SK-N-SH (cell line): ENCODE measurements at regions not wholly inside any gene's neighbourhood (a gene's known extent, or its start where the extent isn't known, plus 50 kb on each side); places are given as distances from the start of the nearest gene placed in this dataset.

Source experiments
- CTCF ChIA-PET: fragments of 300-600, 350-600 bp; formaldehyde crosslinking; extraction: SDS; loops from one replicate; lab custom pipeline; 2021; lab: Yijun Ruan, JAX
- POLR2A ChIA-PET: fragments of 350-600 bp; sonication (Branson Sonifier 250); formaldehyde crosslinking; extraction: SDS; loops from one replicate; lab custom pipeline; 2020; ENCODE audit warnings: antibody characterized with exemption, inconsistent platforms; lab: Yijun Ruan, JAX
- DNase-seq: peaks from one replicate; pipeline ENCODE4 v3.0.0; 2012
- H2AFZ ChIP-seq: fragments of 200-600 bp; sonication (generic); 2 replicates; pipeline ENCODE4 v1.8.1; 2016; ENCODE audit warnings: antibody characterized with exemption, mild to moderate bottlenecking, low read depth
- H3F3A ChIP-seq: fragments of 200-600 bp; sonication (generic); replicated peaks from 2 replicates; pipeline ENCODE3; 2016; ENCODE audit warnings: antibody characterized with exemption, mild to moderate bottlenecking; ENCODE audit not compliant: insufficient read depth
- H3K27ac ChIP-seq, 2 experiments: fragments of 200-500 bp in 1 of 2; fragments of 200-600 bp in 1 of 2; sonication (Bioruptor generic) in 1 of 2; sonication (generic), shearing (Covaris generic) in 1 of 2; 2 replicates each; pipeline versions ENCODE4 v1.5.1 to v1.6.1; 2014 to 2016; ENCODE audit warnings: low read depth in 2 of 2, inconsistent platforms in 1 of 2, low read length in 1 of 2, mild to moderate bottlenecking in 1 of 2, mixed read lengths in 1 of 2
- H3K27me3 ChIP-seq: fragments of 200-600 bp; sonication (generic), shearing (Covaris generic); 2 replicates; pipeline ENCODE4 v1.6.1; 2016; ENCODE audit warnings: mixed run types; ENCODE audit not compliant: insufficient read depth
- H3K36me3 ChIP-seq, 2 experiments: fragments of 200-500 bp in 1 of 2; fragments of 200-600 bp in 1 of 2; sonication (Bioruptor generic) in 1 of 2; sonication (generic) in 1 of 2; replicated peaks in 1 of 2; 2 replicates each; pipeline versions ENCODE3 to v1.5.1; 2014 to 2016; ENCODE audit warnings: low read length in 1 of 2, mild to moderate bottlenecking in 1 of 2; ENCODE audit not compliant: insufficient read depth in 2 of 2, control insufficient read depth in 1 of 2
- H3K4me1 ChIP-seq, 2 experiments: fragments of 200-500 bp in 1 of 2; fragments of 200-600 bp in 1 of 2; sonication (Bioruptor generic) in 1 of 2; sonication (generic), shearing (Covaris generic) in 1 of 2; 2 replicates each; pipeline versions ENCODE4 v1.5.1 to v1.6.1; 2014 to 2016; ENCODE audit warnings: low read depth in 1 of 2, low read length in 1 of 2, mixed run types in 1 of 2; ENCODE audit not compliant: insufficient read depth in 2 of 2, control insufficient read depth in 1 of 2
- H3K4me2 ChIP-seq: fragments of 200-600 bp; sonication (generic), shearing (Covaris generic); 2 replicates; pipeline ENCODE4 v1.6.1; 2017; ENCODE audit warnings: mixed run types
- H3K4me3 ChIP-seq, 2 experiments: fragments of 200-500 bp in 1 of 2; fragments of 200-600 bp in 1 of 2; sonication (Bioruptor generic) in 1 of 2; sonication (generic), shearing (Covaris generic) in 1 of 2; 2 replicates each; pipeline versions ENCODE4 v1.5.1 to v1.8.1; 2014 to 2016; ENCODE audit warnings: low read depth in 2 of 2, inconsistent platforms in 1 of 2, low read length in 1 of 2, mild to moderate bottlenecking in 1 of 2, mixed read lengths in 1 of 2, moderate library complexity in 1 of 2
- H3K79me2 ChIP-seq: fragments of 200-600 bp; sonication (generic); 2 replicates; pipeline ENCODE4 v1.8.1; 2017; ENCODE audit warnings: mild to moderate bottlenecking; ENCODE audit not compliant: insufficient read depth
- H3K9ac ChIP-seq: fragments of 200-600 bp; sonication (generic); 2 replicates; pipeline ENCODE4 v1.6.1; 2017; ENCODE audit warnings: mixed run types
- H3K9me2 ChIP-seq: fragments of 200-600 bp; sonication (generic); 2 replicates; pipeline ENCODE4 v1.6.1; 2017; ENCODE audit warnings: mixed run types
- H3K9me3 ChIP-seq: fragments of 200-600 bp; sonication (generic); 2 replicates; pipeline ENCODE4 v1.6.1; 2017; ENCODE audit warnings: mixed run types, mild to moderate bottlenecking, moderate library complexity
- H4K20me1 ChIP-seq: fragments of 200-600 bp; sonication (generic); 2 replicates; pipeline ENCODE4 v1.6.1; 2017; ENCODE audit warnings: mild to moderate bottlenecking, mixed run types; ENCODE audit not compliant: insufficient read depth
- CTCF ChIP-seq: fragments of 200-600 bp; sonication (generic); IDR thresholded peaks from 2 replicates; pipeline ENCODE4 v1.6.1; 2017; ENCODE audit warnings: antibody characterized with exemption, mild to moderate bottlenecking, moderate library complexity
- ELF1 ChIP-seq: IDR thresholded peaks from 2 replicates; pipeline ENCODE4 v1.4.0; 2012
- FOSL2 ChIP-seq: IDR thresholded peaks from 2 replicates; pipeline ENCODE4 v1.4.0; 2012; ENCODE audit warnings: low read depth, mild to moderate bottlenecking, moderate library complexity, borderline replicate concordance
- FOXM1 ChIP-seq: IDR thresholded peaks from 2 replicates; pipeline ENCODE4 v1.4.0; 2012; ENCODE audit warnings: low read depth, mild to moderate bottlenecking
- GABPA ChIP-seq: IDR thresholded peaks from 2 replicates; pipeline ENCODE4 v1.4.0; 2012; ENCODE audit warnings: low read depth, mild to moderate bottlenecking
- JUND ChIP-seq: IDR thresholded peaks from 2 replicates; pipeline ENCODE4 v1.4.0; 2012
- MXI1 ChIP-seq: IDR thresholded peaks from 2 replicates; pipeline ENCODE4 v1.6.1; 2012; ENCODE audit warnings: mild to moderate bottlenecking, low read depth, low read length, improper control_type of control experiment
- PBX3 ChIP-seq: IDR thresholded peaks from 2 replicates; pipeline ENCODE4; 2012
- POLR2AphosphoS5 ChIP-seq: IDR thresholded peaks from 2 replicates; pipeline ENCODE4 v1.6.1; 2012; ENCODE audit warnings: low read depth, low read length
- RAD21 ChIP-seq: IDR thresholded peaks from 2 replicates; pipeline ENCODE4 v1.6.1; 2012; ENCODE audit warnings: mild to moderate bottlenecking, low read length
- RCOR1 ChIP-seq: fragments of 150-350 bp; IDR thresholded peaks from 2 replicates; pipeline ENCODE4 v1.6.1; 2017; ENCODE audit warnings: antibody characterized with exemption, low read length
- REST ChIP-seq: IDR thresholded peaks from 2 replicates; pipeline ENCODE4 v1.6.1; 2012; ENCODE audit warnings: mild to moderate bottlenecking, low read depth, low read length, moderate library complexity
- RFX5 ChIP-seq: IDR thresholded peaks from 2 replicates; pipeline ENCODE4 v1.6.1; 2012; ENCODE audit warnings: mild to moderate bottlenecking, improper control_type of control experiment, low read length
- SMC3 ChIP-seq: IDR thresholded peaks from 2 replicates; pipeline ENCODE4 v1.6.1; 2012; ENCODE audit warnings: low read depth, low read length, improper control_type of control experiment
- TEAD4 ChIP-seq: IDR thresholded peaks from 2 replicates; pipeline ENCODE4 v1.4.0; 2012; ENCODE audit warnings: mild to moderate bottlenecking, borderline replicate concordance; ENCODE audit not compliant: insufficient read depth
- WGBS: methylation state at CpG from one replicate; pipeline ENCODE4 v1.1.6; 2017; ENCODE audit warnings: low lambda C conversion rate; 5-methylcytosine and 5-hydroxymethylcytosine counted together

GRCh38 chr14:87082917-87083316 lies 910.1 kb downstream of the GALC start:
- Histone ChIP-seq H3K27me3 (no peaks in the 10 kb centered on the region), H4K20me1 (no peaks in the 10 kb centered on the region), H3K27ac (no peak overlapping the region), H3K79me2 (no peaks in the 10 kb centered on the region), H3K9ac (no peak overlapping the region), H3K4me2 (no peak overlapping the region), H3K9me3 (no peaks in the 10 kb centered on the region), H3K4me1 (no peaks in the 10 kb centered on the region), H3K36me3 (no peaks in the 10 kb centered on the region), H2AFZ (no peak overlapping the region), H3F3A (no peaks in the 10 kb centered on the region), H3K9me2 (no peaks in the 10 kb centered on the region), H3K4me3 (no peak overlapping the region)
- POLR2A ChIA-PET: no interaction called here
- no peak for DNase-seq
- CTCF ChIA-PET: no interaction called here
- TF ChIP-seq FOSL2 (no peak), RFX5 (no peak), MXI1 (no peak), ELF1 (no peak), SMC3 (no peak), PBX3 (no peak), CTCF (no peak), POLR2AphosphoS5 (no peak), REST (no peak), FOXM1 (no peak), JUND (no peak), TEAD4 (no peak), GABPA (no peak), RCOR1 (no peak)

DNA sequence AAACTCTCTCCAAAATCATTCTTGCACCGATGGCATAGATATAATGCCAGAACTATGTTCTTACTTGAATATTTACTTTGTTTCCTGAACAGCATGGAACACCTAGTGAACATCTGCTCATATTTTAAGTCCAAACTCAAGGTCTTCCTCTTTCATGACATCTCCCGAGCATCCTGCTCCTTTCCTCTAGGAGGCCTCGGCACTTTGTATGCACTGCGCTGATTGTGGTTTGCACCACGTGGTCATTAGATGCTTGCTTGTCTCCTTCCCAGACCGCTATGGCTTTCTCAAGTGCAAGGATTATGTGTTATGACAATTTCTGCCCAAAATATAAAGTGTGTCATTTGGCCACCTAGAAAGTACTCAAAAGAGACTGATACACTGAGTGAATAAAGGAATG lies 912.0 kb downstream of the GALC start:
- CTCF ChIA-PET: no interaction called here
- TF ChIP-seq JUND (no peak), REST (no peak), RCOR1 (no peak), CTCF (no peak), ELF1 (no peak), RAD21 (no peak), POLR2AphosphoS5 (no peak), GABPA (no peak)

More for the DNA sequence above, 912.0 kb downstream of the GALC start:
- no peaks in the 10 kb centered on the region for H3K79me2 ChIP-seq
- no peak overlapping the region for H3K4me3 ChIP-seq
- H2AFZ ChIP-seq: no peak overlapping the region
- H3K9me2 ChIP-seq: no peaks in the 10 kb centered on the region
- no peak overlapping the region for H3K9ac ChIP-seq
- POLR2A ChIA-PET: no interaction called here
- no peaks in the 10 kb centered on the region for H3K36me3 ChIP-seq
- no peaks in the 10 kb centered on the region for H4K20me1 ChIP-seq
- H3K27me3 ChIP-seq: no peaks in the 10 kb centered on the region
- no peak overlapping the region for H3K27ac ChIP-seq
- no peaks in the 10 kb centered on the region for H3F3A ChIP-seq
- no peaks in the 10 kb centered on the region for H3K4me1 ChIP-seq
- H3K4me2 ChIP-seq: no peak overlapping the region
- WGBS: 9% methylated on average over 6 of the region's 6 CpGs
- H3K9me3 ChIP-seq: no peaks in the 10 kb centered on the region
- no peak for DNase-seq
